ENCODE measurements at regions not wholly inside any gene's neighbourhood (a gene's known extent, or its start where the extent isn't known, plus 50 kb on each side); places are given as distances from the start of the nearest gene placed in this dataset.

GRCh38 chr15:31456354-31457060 lies 129.9 kb downstream of the KLF13 start:
- no peak for DNase-seq (ENCODE audit: low read depth)

DNA sequence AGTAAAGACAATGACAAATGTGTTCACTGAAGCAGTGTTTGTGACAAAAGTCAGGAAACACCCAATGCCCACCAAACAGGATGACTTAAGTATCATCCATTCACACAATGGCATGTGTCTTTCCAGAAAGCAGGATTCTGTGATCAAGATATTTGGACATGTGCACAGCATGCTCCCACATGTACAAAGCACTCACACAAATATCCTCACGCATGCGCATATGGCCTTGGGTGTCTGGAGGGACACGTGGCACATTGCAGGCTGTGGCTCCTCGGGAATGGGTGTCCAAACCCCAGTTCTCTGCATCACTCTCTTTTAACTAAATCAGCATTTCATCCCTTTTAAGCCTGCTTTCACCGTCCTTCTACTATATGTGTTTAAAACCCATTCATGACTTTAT lies 130.5 kb downstream of the KLF13 start:
- DNase-seq (ENCODE audit: low read depth), result no peak

- DNase-seq (ENCODE audit: low read depth), result no peak
These were observed 131.2 kb downstream of the KLF13 start for GRCh38 chr15:31457631-31458526.

- no peak for DNase-seq (ENCODE audit: low read depth)
These were observed 132.2 kb downstream of the KLF13 start for GRCh38 chr15:31458596-31459399.

GRCh38 chr15:31459400-31459748 lies 132.7 kb downstream of the KLF13 start:
- DNase-seq (ENCODE audit: low read depth), result no peak

GRCh38 chr15:31461375-31461774 lies 134.7 kb downstream of the KLF13 start:
- no peak for DNase-seq (ENCODE audit: low read depth)

DNA sequence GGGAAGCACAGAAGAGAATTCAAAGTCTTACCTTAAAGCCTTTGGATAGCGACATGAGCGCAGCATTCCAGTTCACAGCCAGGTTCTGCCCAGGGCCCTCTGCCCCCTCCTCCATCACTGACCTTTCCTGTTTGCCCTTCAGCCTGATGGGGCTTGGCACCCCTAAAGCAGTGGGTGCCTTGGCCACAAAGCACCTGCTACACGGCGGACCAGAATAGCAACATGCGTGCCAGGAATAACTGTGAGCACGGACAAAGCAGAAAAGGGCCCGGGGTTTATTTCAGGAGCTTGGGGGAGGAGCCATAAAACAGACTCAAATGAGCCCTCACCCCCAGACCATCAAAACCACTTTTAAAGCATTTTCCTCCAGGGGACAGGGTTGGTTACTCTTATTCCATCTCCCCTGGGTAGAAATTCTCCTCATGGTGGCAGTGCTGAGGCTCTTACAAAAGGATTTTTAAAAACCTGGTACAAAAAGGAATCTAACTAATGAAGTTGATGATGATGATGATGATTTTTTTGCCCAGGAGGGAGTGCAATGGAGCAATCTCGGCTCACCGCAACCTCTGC lies 135.4 kb downstream of the KLF13 start:
- DNase-seq (ENCODE audit: low read depth), result no peak

DNA sequence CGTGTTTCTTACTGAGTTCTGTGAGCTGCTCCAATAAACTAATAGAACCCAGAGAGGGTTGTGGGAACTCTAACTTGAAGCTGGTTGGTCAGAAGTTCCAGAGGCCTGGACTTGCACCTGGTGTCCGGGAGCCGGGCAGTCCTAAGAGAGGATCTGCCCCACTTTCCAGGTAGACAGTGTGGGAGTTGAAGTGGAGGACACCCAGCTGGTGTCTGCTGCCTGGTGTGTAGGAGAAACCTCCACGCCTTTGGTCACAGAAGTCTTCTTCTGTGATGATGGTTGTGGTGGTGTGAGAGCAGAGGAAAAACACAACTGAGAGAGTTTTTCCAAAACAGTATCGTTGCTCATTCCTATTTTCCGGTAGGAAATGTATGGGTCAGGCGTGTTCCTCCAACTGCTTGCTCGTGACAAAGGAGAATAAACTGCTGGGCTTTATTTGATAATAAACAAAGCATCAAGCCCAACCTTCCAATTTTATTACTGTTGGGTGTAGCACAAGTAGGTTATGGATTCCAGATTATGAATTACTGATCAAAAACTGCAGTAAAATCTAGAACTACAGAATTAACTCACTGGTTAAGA lies 137.0 kb downstream of the KLF13 start:
- DNase-seq (ENCODE audit: low read depth), result no peak

- no peak for DNase-seq (ENCODE audit: low read depth)
These were observed 137.8 kb downstream of the KLF13 start for GRCh38 chr15:31464216-31465082.

DNA sequence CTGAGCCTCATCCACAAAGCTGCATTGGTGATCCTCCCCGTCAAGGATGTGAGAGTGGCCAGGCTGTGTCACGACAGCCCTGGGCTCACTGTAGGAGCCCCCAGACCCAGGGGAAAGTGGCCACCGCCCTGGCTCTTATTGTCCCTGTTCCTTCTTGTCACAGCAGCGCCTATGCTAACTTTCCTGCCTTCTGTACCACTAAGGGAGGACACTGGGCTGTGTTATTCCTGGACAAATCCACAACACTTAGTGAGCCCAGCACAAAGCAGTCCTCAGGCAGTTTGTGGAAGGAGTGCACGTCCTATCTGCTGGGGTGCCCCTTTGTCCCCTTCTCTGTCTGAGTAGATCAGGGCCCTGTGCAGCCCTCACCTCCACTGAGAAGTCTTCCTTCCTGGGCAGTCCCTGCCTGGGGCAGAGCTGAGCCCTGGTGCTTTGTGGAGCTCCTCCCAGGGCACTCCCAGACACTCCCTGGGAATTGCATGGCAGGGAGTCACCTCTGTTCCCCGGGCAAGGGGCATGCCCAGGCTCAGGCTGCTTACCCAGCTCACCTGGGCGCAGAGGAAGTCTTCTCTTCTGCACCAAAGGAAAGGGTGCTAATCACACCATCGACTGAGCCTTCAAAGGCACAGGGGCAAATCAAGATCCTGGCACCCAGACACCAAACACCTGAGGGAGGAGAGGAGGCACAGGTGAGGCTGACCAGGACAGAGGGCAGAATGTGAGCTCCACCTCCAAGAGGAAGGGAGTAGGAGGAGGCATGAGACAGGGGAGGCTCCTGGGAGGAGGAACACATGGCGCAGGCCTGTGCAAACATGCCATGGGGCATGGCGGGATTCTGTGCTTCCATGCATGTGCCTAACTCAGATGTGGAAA lies 138.7 kb downstream of the KLF13 start:
- DNase-seq (ENCODE audit: low read depth), result no peak

GRCh38 chr15:31467361-31467760 lies 140.7 kb downstream of the KLF13 start:
- DNase-seq (ENCODE audit: low read depth), result no peak

DNA sequence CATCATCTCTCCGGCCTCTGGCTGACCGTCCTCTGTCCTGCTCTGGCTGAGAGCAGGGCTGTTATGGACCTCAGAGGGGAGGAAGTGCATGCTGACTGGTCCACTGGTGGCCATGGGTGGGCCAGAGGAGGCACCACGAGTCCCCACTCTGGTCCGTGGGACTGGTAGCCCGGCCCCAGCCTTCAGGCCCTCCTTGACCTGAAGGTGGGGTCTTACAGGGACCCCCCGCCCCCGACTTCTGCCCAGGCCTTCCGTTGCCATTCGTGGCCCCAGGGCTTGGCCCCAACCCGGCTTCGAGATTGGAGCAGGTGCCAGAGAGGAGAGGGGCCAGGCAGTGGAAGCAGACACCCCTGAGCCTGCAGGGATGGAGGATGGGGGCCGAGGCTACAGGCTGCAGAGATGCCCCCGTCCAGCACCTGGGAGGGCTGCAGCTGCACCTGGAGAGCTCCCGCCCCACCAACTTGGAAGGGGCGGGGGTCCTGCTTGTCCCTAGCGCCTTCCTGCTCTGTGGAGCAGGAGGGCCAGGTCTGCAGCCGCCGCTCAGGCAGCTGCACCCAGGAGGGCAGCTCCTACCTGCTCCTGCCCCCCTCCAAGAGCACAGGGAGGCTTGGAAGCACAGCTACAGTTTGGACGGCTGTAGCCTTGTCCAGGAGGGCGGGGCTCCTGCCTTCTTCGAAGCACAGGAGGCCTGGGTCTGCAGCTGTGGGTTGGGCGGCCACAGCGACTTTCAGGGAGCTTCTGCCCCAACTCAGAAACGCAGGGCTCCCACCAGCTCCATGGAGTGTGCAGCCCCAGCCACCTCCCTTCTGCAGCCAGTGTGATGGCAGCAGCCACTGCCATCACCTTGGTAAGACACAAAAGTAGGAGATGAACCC lies 142.5 kb downstream of the KLF13 start:
- no peak for DNase-seq (ENCODE audit: low read depth)

DNA sequence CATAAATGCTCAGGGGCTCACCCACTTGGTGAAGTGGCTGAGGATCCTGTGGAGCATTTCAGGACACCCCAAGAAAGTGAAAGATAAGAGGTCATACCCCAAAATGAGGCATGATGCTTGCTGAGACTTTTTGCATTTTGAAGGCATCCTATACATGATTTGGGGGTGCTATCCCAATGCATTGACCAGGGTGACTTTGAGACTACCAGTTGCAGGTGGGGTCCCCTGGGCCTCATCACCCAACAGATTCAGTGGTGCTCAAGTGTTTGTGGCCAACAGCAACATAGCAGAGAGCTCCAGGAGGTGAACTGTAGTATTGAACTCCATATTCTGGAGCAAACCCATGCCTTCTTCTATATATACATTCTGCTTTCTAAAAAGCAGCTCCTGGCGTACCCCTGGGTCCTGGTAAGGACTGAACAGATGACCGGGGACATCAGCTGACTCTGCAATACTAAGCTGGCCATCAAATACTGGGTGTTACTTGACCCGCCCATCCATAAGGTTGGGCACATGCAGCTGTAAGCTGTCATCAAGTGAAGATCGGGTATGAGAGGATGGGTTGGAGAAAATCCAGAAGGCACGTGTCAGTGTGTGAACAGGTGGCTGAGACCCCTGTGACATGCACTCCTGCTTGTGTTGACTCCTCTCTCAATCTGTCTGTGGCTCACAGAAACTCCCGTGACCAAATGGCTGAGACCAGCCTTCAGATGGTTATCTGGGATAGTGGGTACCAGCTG lies 143.3 kb downstream of the KLF13 start:
- DNase-seq (ENCODE audit: low read depth), result no peak

GRCh38 chr15:31470756-31471155 lies 144.1 kb downstream of the KLF13 start:
- no peak for DNase-seq (ENCODE audit: low read depth)

DNA sequence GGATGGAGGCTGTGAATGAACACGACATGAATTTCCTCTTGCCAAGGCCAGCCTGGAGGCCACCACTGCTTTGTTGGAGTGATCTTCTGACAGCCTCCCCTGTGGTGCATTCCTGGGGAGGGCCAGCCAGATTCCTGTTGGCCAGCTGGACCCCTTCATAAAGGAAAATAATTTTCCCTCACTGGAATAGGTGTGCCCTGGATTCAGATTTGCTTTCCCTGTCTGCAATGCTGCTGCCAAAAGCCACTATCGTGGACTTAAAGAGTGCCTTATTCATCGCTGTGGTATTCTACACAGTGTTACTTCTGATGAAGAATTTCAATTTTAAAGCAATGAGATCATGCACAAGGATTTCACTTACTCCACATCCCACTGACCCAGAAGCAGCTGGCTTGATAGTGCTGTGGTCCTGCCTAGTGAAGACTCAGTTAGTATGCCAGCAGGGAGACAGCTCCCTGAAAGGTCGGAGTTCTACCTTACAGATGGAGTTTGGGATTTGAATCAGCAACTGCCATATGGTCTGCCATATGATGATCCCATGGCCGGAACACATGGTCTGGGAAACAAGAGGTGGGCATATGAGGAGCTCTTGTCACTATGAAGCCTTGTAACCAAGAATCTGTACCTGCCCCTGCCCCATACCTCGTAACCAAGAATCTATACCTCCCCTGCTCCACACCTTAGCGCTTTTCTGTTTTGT lies 145.2 kb downstream of the KLF13 start:
- DNase-seq (ENCODE audit: low read depth), result no peak

DNA sequence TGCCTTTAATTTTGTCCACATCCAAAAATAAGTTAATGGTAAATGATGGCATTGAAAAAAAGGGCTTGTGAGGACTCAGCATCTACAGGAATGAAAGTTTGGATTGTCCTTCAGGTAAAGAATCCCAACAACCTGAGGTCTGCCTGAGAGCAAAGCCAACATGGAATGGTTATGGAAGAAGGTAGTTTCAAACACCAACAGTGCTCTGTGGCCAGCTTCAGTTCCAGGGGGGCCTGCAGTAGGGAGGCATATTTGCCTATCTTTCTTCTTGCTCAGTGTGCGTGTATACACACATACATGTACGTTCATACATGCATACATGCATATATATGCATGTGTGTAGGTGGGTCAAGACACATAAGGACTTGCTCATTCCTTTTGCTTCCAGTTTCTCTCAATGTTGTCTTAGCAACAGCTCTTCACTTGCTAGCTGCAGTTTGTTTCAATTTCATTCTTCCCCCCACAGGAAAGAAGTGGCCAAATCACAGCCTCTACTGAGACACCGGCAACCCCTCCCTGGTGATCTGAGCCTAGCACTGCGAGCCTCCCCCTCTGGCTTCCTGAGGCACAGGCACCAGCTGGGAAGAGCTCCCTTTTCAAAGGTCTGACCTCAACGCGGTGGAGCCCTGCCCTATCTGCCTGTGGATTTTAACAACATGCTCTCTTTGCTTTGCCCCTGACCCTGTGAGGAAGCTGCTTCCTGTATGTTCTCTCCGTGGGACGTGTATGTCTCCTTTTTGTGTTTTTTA lies 146.2 kb downstream of the KLF13 start:
- DNase-seq (ENCODE audit: low read depth), result no peak

Data from stimulated activated CD8-positive, alpha-beta memory T cell treated with anti-CD3 and anti-CD28 coated beads, Interleukin-7, amount 100 ng/mL, for 24 hours (primary cell).